H9 (cell line): ENCODE measurements at regions not wholly inside any gene's neighbourhood (a gene's known extent, or its start where the extent isn't known, plus 50 kb on each side); places are given as distances from the start of the nearest gene placed in this dataset.
A peak's percentile ranks its signal among the peaks of the same experiment; 100 is the strongest.

Source experiments
- DNase-seq: peaks from one replicate; pipeline ENCODE4 v3.0.0-alpha.2; 2017
- H2AFZ ChIP-seq: one replicate; pipeline ENCODE4 v1.6.1; 2013; ENCODE audit warnings: mild to moderate bottlenecking, low read length, control low read depth, moderate library complexity
- H2AK5ac ChIP-seq: 2 replicates; pipeline ENCODE4 v1.6.1; 2013; ENCODE audit warnings: low read length, control low read depth, mixed read lengths; ENCODE audit not compliant: insufficient read length
- H2BK120ac ChIP-seq: one replicate; pipeline ENCODE4 v1.6.1; 2013; ENCODE audit warnings: low read depth, mild to moderate bottlenecking, low read length, control low read depth, inconsistent platforms; ENCODE audit not compliant: poor library complexity, severe bottlenecking
- H2BK12ac ChIP-seq: 2 replicates; pipeline ENCODE4 v1.6.1; 2013; ENCODE audit warnings: low read length, control low read depth, mixed read lengths, low read depth; ENCODE audit not compliant: insufficient read length
- H2BK15ac ChIP-seq: 2 replicates; pipeline ENCODE4 v1.6.1; 2013; ENCODE audit warnings: low read depth, low read length, control low read depth
- H2BK20ac ChIP-seq: one replicate; pipeline ENCODE4 v1.6.1; 2013; ENCODE audit warnings: low read depth, mild to moderate bottlenecking, low read length, control low read depth, inconsistent platforms; ENCODE audit not compliant: poor library complexity, severe bottlenecking
- H2BK5ac ChIP-seq: 2 replicates; pipeline ENCODE4 v1.6.1; 2013; ENCODE audit warnings: low read length, control low read depth, mixed read lengths; ENCODE audit not compliant: insufficient read length
- H3K14ac ChIP-seq: 2 replicates; pipeline ENCODE4 v1.6.1; 2013; ENCODE audit warnings: low read length, control low read depth; ENCODE audit not compliant: insufficient read depth
- H3K18ac ChIP-seq: 2 replicates; pipeline ENCODE4 v1.6.1; 2013; ENCODE audit warnings: low read depth, mild to moderate bottlenecking, mixed read lengths, low read length, control low read depth; ENCODE audit not compliant: insufficient read length
- H3K23ac ChIP-seq: 2 replicates; pipeline ENCODE4 v1.6.1; 2013; ENCODE audit warnings: low read length, control low read depth, mixed read lengths, low read depth; ENCODE audit not compliant: insufficient read length
- H3K23me2 ChIP-seq: 2 replicates; pipeline ENCODE4 v1.6.1; 2013; ENCODE audit warnings: low read depth, mild to moderate bottlenecking, mixed read lengths, low read length, control low read depth; ENCODE audit not compliant: insufficient read length, poor library complexity, severe bottlenecking
- H3K27ac ChIP-seq: 2 replicates; pipeline ENCODE4 v1.5.1; 2013; ENCODE audit warnings: low read length, control low read depth, mixed read lengths, low read depth; ENCODE audit not compliant: insufficient read length
- H3K27me3 ChIP-seq: 2 replicates; pipeline ENCODE4 v1.6.1; 2013; ENCODE audit warnings: low read length, control low read depth, inconsistent platforms; ENCODE audit not compliant: insufficient read depth
- H3K4ac ChIP-seq: 2 replicates; pipeline ENCODE4 v1.6.1; 2013; ENCODE audit warnings: low read depth, mild to moderate bottlenecking, control low read depth, inconsistent platforms, low read length, moderate library complexity
- H3K4me1 ChIP-seq: 2 replicates; pipeline ENCODE4 v1.6.1; 2013; ENCODE audit warnings: low read length, control low read depth, inconsistent platforms; ENCODE audit not compliant: insufficient read depth
- H3K4me2 ChIP-seq: 2 replicates; pipeline ENCODE4 v1.6.1; 2013; ENCODE audit warnings: low read length, control low read depth, mixed read lengths; ENCODE audit not compliant: insufficient read length, insufficient read depth
- H3K56ac ChIP-seq: 2 replicates; pipeline ENCODE4 v1.6.1; 2013; ENCODE audit warnings: low read depth, mild to moderate bottlenecking, mixed read lengths, low read length, control low read depth; ENCODE audit not compliant: insufficient read length
- H3K79me1 ChIP-seq: 2 replicates; pipeline ENCODE4 v1.6.1; 2013; ENCODE audit warnings: low read depth, mild to moderate bottlenecking, moderate library complexity, low read length, control low read depth, inconsistent platforms; ENCODE audit not compliant: insufficient read depth, poor library complexity, severe bottlenecking
- H3K79me2 ChIP-seq: 2 replicates; pipeline ENCODE4 v1.6.1; 2013; ENCODE audit warnings: low read length, control low read depth, inconsistent platforms; ENCODE audit not compliant: insufficient read depth
- H3K9ac ChIP-seq: 2 replicates; pipeline ENCODE4 v1.6.1; 2013; ENCODE audit warnings: low read length, control low read depth, mixed read lengths; ENCODE audit not compliant: insufficient read length; ENCODE audit errors: extremely low read depth
- H3K9me3 ChIP-seq: one replicate; pipeline ENCODE4 v1.6.1; 2013; ENCODE audit warnings: low read depth, low read length, inconsistent platforms; ENCODE audit not compliant: control insufficient read depth
- H3T11ph ChIP-seq: one replicate; pipeline ENCODE4 v1.6.1; 2013; ENCODE audit warnings: mild to moderate bottlenecking, low read length, control low read depth, inconsistent platforms
- H4K20me1 ChIP-seq: one replicate; pipeline ENCODE4 v1.6.1; 2013; ENCODE audit not compliant: control insufficient read depth, insufficient read length, insufficient read depth
- H4K5ac ChIP-seq: 2 replicates; pipeline ENCODE4 v1.6.1; 2013; ENCODE audit warnings: low read depth, mild to moderate bottlenecking, mixed read lengths, low read length, control low read depth; ENCODE audit not compliant: insufficient read length
- H4K8ac ChIP-seq: replicated peaks from 2 replicates; pipeline ENCODE4 v1.6.1; 2013; ENCODE audit warnings: low read length, control low read depth, mixed read lengths, low read depth; ENCODE audit not compliant: insufficient read length
- H4K91ac ChIP-seq: 2 replicates; pipeline ENCODE4 v1.6.1; 2013; ENCODE audit warnings: low read depth, mild to moderate bottlenecking, moderate library complexity, mixed read lengths, low read length, control low read depth; ENCODE audit not compliant: insufficient read length
- H3K27ac Mint-ChIP-seq, 3 experiments: 2 replicates in 2 of 3; 3 replicates in 1 of 3; pipeline ENCODE4 v1.8.0; 2020 to 2021; ENCODE audit warnings: mixed read lengths in 3 of 3, mild to moderate bottlenecking in 1 of 3, moderate library complexity in 1 of 3
- H3K27me3 Mint-ChIP-seq: 2 replicates; pipeline ENCODE4 v1.8.0; 2021; ENCODE audit warnings: low read depth, mild to moderate bottlenecking, moderate library complexity, mixed read lengths
- H3K36me3 Mint-ChIP-seq, 3 experiments: 2 replicates in 2 of 3; 3 replicates in 1 of 3; pipeline ENCODE4 v1.8.0; 2020 to 2021; ENCODE audit warnings: low read depth in 3 of 3, mixed read lengths in 3 of 3; ENCODE audit not compliant: insufficient read depth in 1 of 3
- H3K4me1 Mint-ChIP-seq, 2 experiments: 2 replicates each; pipeline ENCODE4 v1.8.0; 2020; ENCODE audit warnings: mixed read lengths in 2 of 2
- H3K4me3 Mint-ChIP-seq, 2 experiments: 2 replicates in 1 of 2; 3 replicates in 1 of 2; pipeline ENCODE4 v1.8.0; 2020 to 2021; ENCODE audit warnings: mild to moderate bottlenecking in 2 of 2, mixed read lengths in 2 of 2, moderate library complexity in 1 of 2
- H3K9me3 Mint-ChIP-seq, 2 experiments: 2 replicates in 1 of 2; 3 replicates in 1 of 2; pipeline ENCODE4 v1.8.0; 2020; ENCODE audit warnings: mild to moderate bottlenecking in 2 of 2, mixed read lengths in 2 of 2, moderate library complexity in 1 of 2
- CTCF ChIP-seq: fragments of 200-600 bp; sonication (generic); conservative IDR thresholded peaks from 3 replicates; pipeline ENCODE4 v1.8.0; 2021; ENCODE audit warnings: antibody characterized with exemption, mild to moderate bottlenecking
- WGBS: extraction: QIAGEN DNeasy Blood & Tissue Kit; methylation state at CpG from one replicate; pipeline ENCODE4 v1.1.7; 2013; ENCODE audit warnings: missing lambda C conversion rate, low lambda C conversion rate, mixed read lengths; ENCODE audit not compliant: insufficient read length; ENCODE audit errors: extremely low coverage; 5-methylcytosine and 5-hydroxymethylcytosine counted together

GRCh38 chr2:120904830-120905234, 169.2 kb downstream of the GLI2 start:
- Histone ChIP-seq H3K4ac (no peak overlapping the region), H3K4me2 (no peak overlapping the region), H3K23me2 (no peaks in the 10 kb centered on the region), H3K9me3 (no peaks in the 10 kb centered on the region), H3K23ac (no peak overlapping the region), H3K9ac (no peak overlapping the region), H2BK12ac (no peak overlapping the region), H3T11ph (no peak overlapping the region), H2AK5ac (no peak overlapping the region), H3K27ac (no peak overlapping the region), H2BK20ac (no peak overlapping the region), H3K27me3 (no peaks in the 10 kb centered on the region), H4K91ac (no peak overlapping the region), H4K8ac (no peak overlapping the region), H2AFZ (no peak overlapping the region), H3K79me1 (no peaks in the 10 kb centered on the region), H3K79me2 (peaks cover 2% of the 10 kb centered on the region; the same call in 1 of the 2 replicates), H2BK15ac (no peak overlapping the region), H3K4me1 (no peaks in the 10 kb centered on the region; the same call in 1 of the 2 replicates), H3K14ac (no peak overlapping the region; the same call in 1 of the 2 replicates), H4K20me1 (peaks cover 2% of the 10 kb centered on the region), H2BK5ac (no peak overlapping the region), H3K18ac (no peak overlapping the region), H2BK120ac (no peak overlapping the region), H3K56ac (no peak overlapping the region), H4K5ac (no peak overlapping the region)
- H3K9me3 Mint-ChIP-seq, result no peaks in the 10 kb centered on the region
- WGBS, result no CpG with 5 or more reads among the region's 5 CpGs
- no peak for DNase-seq
- H3K36me3 Mint-ChIP-seq, result peaks cover 7 to 13% (median 13%) of the 10 kb centered on the region in 3 experiments; a peak in 5 of 7 replicates
- no peak for TF ChIP-seq CTCF
- H3K27me3 Mint-ChIP-seq, result no peaks in the 10 kb centered on the region; the same call in 1 of the 2 replicates
- H3K4me3 Mint-ChIP-seq, result no peak overlapping the region
- peak overlapping the region; percentile 44 to 53 (median 45); a peak in 3 of 7 replicates for H3K27ac Mint-ChIP-seq
- H3K4me1 Mint-ChIP-seq, result peaks cover 35 to 42% of the 10 kb centered on the region in 2 experiments
